Tibial nerve (tissue), 4 donors: ENCODE measurements at regions not wholly inside any gene's neighbourhood (a gene's known extent, or its start where the extent isn't known, plus 50 kb on each side); places are given as distances from the start of the nearest gene placed in this dataset.
"Not testable (repeated sequence)": the region's sequence is repeated elsewhere in the genome, so short reads cannot be mapped to it uniquely, and the experiment has no call there.

Experiments
- DNase-seq, 2 donors: peaks; one replicate each; pipeline ENCODE4 v3.0.0-alpha.2; 2019; ENCODE audit warnings: low spot score in 2 of 2
- H3K27ac ChIP-seq, 4 donors: fragments of 200-600 bp; sonication (generic) in 3 of 4; one replicate each; pipeline ENCODE4 v1.5.1; 2017 to 2019; ENCODE audit warnings: mild to moderate bottlenecking in 1 of 4
- H3K27me3 ChIP-seq, 2 donors: fragments of 200-600 bp; sonication (generic) in 1 of 2; one replicate each; pipeline versions ENCODE4 v1.5.1 to v1.6.0; 2017 to 2019
- H3K36me3 ChIP-seq, 3 donors: fragments of 200-600 bp; sonication (generic); one replicate each; pipeline ENCODE4 v1.5.1; 2018 to 2019
- H3K4me1 ChIP-seq, 4 donors: fragments of 200-600 bp; sonication (generic) in 3 of 4; one replicate each; pipeline ENCODE4 v1.5.1; 2017 to 2019
- H3K4me3 ChIP-seq, 4 donors: fragments of 200-600 bp; sonication (generic) in 3 of 4; one replicate each; pipeline ENCODE4 v1.5.1; 2017 to 2019; ENCODE audit warnings: mild to moderate bottlenecking in 1 of 4, moderate library complexity in 1 of 4
- H3K9me3 ChIP-seq, 4 donors: fragments of 200-600 bp; sonication (generic) in 3 of 4; one replicate each; pipeline ENCODE4 v1.5.1; 2017 to 2019
- EP300 ChIP-seq, 2 donors: sonication (generic); formaldehyde crosslinking; IDR thresholded peaks; one replicate each; pipeline ENCODE4 v1.6.1; 2017; ENCODE audit warnings: antibody characterized with exemption in 2 of 2, mild to moderate bottlenecking in 1 of 2
- POLR2A ChIP-seq, 2 donors: fragments of 450-650 bp; IDR thresholded peaks; one replicate each; pipeline ENCODE4 v1.6.1; 2017; ENCODE audit warnings: antibody characterized with exemption in 2 of 2, mild to moderate bottlenecking in 2 of 2, moderate library complexity in 2 of 2
- WGBS, 2 donors: methylation state at CpG; one replicate each; pipeline ENCODE4 v1.1.5; 2018; 5-methylcytosine and 5-hydroxymethylcytosine counted together
- TF ChIP-seq, protein P1 (sequence below), 5 experiments: fragments of 200-600 bp in 3 of 5; fragments of 450-650 bp in 2 of 5; sonication (generic) in 3 of 5; IDR thresholded peaks; one replicate each; pipeline ENCODE4 v1.5.1; 2016 to 2019; ENCODE audit warnings: antibody characterized with exemption in 5 of 5, mild to moderate bottlenecking in 3 of 5, moderate library complexity in 2 of 5

DNA sequence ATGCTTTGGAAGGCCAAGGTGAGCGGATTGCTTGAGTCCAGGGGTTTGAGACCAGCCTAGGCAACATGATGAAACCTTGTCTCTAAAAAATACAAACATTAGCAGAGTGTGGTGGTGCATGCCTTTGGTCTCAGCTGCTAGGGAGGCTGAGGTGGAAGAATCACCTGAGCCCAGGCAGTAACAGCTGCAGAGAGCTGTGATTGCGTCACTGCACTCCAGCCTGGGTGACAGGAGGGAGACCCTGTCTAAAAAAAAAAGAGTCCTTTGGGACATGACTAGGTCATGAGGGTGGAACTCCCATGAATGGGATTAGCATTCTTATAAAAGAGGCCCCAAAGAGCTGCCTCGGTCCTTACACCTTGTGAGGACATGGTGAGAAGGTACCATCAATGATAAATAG lies 436.0 kb upstream of the NR5A2 start:
- H3K4me1 ChIP-seq = no peaks in the 10 kb centered on the region
- H3K4me3 ChIP-seq = no peak overlapping the region
- no peaks in the 10 kb centered on the region for H3K9me3 ChIP-seq
- H3K27me3 ChIP-seq = no peaks in the 10 kb centered on the region
- H3K36me3 ChIP-seq = no peaks in the 10 kb centered on the region
- no peak overlapping the region for H3K27ac ChIP-seq
- no peak for DNase-seq
- 94 to 95% methylated on average over 3 of the region's 3 CpGs for WGBS, 2 donors
- TF ChIP-seq EP300 (IDR thresholded peaks at IDR 0.05) (no peak), POLR2A (IDR thresholded peaks at IDR 0.05) (no peak)
- TF ChIP-seq, protein P1, sequence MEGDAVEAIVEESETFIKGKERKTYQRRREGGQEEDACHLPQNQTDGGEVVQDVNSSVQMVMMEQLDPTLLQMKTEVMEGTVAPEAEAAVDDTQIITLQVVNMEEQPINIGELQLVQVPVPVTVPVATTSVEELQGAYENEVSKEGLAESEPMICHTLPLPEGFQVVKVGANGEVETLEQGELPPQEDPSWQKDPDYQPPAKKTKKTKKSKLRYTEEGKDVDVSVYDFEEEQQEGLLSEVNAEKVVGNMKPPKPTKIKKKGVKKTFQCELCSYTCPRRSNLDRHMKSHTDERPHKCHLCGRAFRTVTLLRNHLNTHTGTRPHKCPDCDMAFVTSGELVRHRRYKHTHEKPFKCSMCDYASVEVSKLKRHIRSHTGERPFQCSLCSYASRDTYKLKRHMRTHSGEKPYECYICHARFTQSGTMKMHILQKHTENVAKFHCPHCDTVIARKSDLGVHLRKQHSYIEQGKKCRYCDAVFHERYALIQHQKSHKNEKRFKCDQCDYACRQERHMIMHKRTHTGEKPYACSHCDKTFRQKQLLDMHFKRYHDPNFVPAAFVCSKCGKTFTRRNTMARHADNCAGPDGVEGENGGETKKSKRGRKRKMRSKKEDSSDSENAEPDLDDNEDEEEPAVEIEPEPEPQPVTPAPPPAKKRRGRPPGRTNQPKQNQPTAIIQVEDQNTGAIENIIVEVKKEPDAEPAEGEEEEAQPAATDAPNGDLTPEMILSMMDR (IDR thresholded peaks at IDR 0.05) = no peak

DNA sequence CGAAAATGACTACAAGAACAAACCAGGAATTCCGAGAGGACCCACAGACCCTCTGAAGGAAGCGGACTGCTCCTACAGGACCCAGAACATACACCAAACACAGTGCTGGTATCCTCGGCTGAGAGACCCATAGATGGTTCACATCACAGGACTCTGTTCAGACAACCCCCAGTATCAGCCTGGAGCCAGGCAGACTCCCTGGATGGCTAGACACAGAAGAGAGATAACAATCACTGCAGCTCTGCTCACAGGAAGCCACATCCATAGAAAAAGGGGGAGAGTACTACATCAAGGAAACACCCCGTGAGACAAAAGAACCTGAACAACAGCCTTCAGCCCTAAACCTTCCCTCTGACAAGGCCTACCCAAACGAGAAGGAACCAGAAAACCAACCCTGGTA lies 434.0 kb upstream of the NR5A2 start:
- TF ChIP-seq, protein P1 (IDR thresholded peaks at IDR 0.05) = no peak
- no peak for TF ChIP-seq EP300 (IDR thresholded peaks at IDR 0.05)
- TF ChIP-seq POLR2A (IDR thresholded peaks at IDR 0.05) = no peak
- 79 to 85% methylated on average over 6 of the region's 6 CpGs for WGBS, 2 donors

DNA sequence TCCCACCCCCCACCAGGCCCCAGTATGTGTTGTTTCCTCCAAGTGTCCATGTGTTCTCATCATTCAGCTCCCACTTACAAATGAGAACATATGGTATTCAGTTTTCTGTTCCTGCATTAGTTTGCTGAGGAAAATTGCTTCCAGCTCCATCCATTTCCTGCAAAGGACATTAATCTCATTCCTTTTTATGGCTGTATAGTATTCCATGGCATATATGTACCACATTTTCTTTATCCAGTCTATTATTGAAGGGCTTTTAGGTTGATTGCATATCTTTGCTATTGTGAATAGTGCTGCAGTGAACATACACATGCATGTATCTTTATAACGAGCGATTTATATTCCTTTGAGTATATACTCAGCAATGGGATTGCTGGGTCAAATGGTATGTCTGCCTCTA lies 431.1 kb upstream of the NR5A2 start:
- 95 to 96% methylated on average over 2 of the region's 2 CpGs for WGBS, 2 donors
- not testable (repeated sequence) for H3K9me3 ChIP-seq, H3K36me3 ChIP-seq, H3K27ac ChIP-seq, H3K4me1 ChIP-seq, DNase-seq, H3K4me3 ChIP-seq, H3K27me3 ChIP-seq

More for the DNA sequence above, 434.0 kb upstream of the NR5A2 start:
- Histone ChIP-seq H3K27ac (no peak overlapping the region), H3K36me3 (no peaks in the 10 kb centered on the region), H3K27me3 (no peaks in the 10 kb centered on the region), H3K4me1 (no peaks in the 10 kb centered on the region), H3K9me3 (peaks cover 0 to 5% (median 0%) of the 10 kb centered on the region in 4 donors), H3K4me3 (no peak overlapping the region)
- DNase-seq = no peak

DNA sequence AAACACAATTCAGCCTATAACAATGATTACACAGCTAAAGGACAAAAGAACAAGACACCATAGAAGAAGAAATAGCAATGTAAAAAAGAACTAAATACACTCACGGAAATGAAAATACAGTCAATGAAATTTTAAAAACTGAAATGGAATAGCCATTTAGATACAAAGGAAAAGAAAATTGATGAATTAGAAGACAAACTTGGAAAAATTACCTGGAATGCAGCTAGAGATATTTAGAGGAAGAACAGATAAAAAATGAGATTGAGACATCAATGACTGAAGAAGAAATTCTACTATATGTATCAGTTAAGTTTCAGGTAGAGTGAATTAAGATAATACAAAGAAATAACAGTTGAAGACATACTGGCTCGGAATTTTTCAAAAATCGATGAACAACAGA lies 430.4 kb upstream of the NR5A2 start:
- no peaks in the 10 kb centered on the region for H3K27me3 ChIP-seq
- no peak overlapping the region for H3K4me3 ChIP-seq
- DNase-seq = no peak
- H3K27ac ChIP-seq = no peak overlapping the region
- TF ChIP-seq, protein P1 (IDR thresholded peaks at IDR 0.05) = no peak
- TF ChIP-seq POLR2A (IDR thresholded peaks at IDR 0.05) = no peak
- no peak for TF ChIP-seq EP300 (IDR thresholded peaks at IDR 0.05)
- WGBS, 2 donors = 80 to 92% methylated on average over 3 of the region's 3 CpGs
- peaks cover 0 to 5% (median 0%) of the 10 kb centered on the region in 4 donors for H3K9me3 ChIP-seq
- no peaks in the 10 kb centered on the region for H3K36me3 ChIP-seq
- H3K4me1 ChIP-seq = no peaks in the 10 kb centered on the region

DNA sequence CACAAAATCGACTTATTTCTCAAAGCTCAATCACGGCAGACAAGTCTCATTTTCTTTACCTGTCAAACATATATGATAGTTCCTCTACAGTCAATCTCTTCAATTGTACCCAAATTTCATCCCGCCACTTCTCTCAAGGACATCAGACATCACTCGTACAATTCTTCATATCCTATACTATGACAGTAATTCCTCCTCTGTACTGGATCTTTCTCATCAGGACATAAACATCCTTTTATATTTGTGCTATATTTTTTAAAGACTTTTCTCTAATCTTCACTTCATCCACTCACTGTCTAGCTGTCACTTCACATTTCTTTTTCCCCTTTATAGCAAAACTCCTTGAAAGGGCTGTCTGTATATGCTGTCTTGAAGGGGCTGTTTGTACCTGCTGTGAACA lies 419.1 kb upstream of the NR5A2 start:
- peaks cover 0 to 12% (median 0%) of the 10 kb centered on the region in 4 donors for H3K9me3 ChIP-seq
- H3K4me1 ChIP-seq = no peaks in the 10 kb centered on the region
- 89 to 96% methylated on average over 4 of the region's 4 CpGs for WGBS, 2 donors
- no peak overlapping the region for H3K4me3 ChIP-seq
- H3K36me3 ChIP-seq = no peaks in the 10 kb centered on the region
- no peak for TF ChIP-seq POLR2A (IDR thresholded peaks at IDR 0.05)
- TF ChIP-seq, protein P1 (IDR thresholded peaks at IDR 0.05) = no peak
- no peak for TF ChIP-seq EP300 (IDR thresholded peaks at IDR 0.05)
- no peak overlapping the region for H3K27ac ChIP-seq
- no peaks in the 10 kb centered on the region for H3K27me3 ChIP-seq
- DNase-seq = no peak
